ENCODE measurements at regions not wholly inside any gene's neighbourhood (a gene's known extent, or its start where the extent isn't known, plus 50 kb on each side); places are given as distances from the start of the nearest gene placed in this dataset.

DNA sequence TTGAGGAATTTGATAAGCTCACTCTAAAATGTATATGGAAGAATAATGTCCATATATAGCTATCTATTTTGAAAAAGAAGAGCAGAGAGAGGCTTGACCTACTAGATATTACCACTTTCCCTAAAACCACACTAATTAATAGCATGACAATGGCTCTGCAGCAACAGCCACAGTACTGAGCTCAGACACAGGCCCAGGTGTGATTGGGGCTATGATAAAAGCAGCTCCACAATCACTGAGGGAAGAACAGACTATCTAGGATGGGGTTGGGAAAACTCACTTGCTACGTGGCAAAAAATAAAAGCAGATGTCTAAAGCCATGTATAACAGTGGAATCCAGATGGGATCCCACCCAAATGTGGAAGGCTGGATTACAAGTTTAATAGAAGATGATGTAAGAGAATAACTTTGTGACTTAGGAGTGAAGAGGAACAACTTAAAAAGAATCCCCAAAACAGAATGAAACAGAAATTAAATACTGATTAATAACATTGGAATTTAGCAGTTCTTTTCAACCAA lies 80.8 kb upstream of the RAB4A start:
- peak in 1 of 2 donors; percentile 67 for ATAC-seq (ENCODE audit: low FRiP score in 2 of 2)

GRCh38 chr1:229191066-229191674 lies 79.7 kb upstream of the RAB4A start:
- Histone ChIP-seq H3K36me3 (no peaks in the 10 kb centered on the region), H3K4me1 (peaks cover 0 to 7% (median 1%) of the 10 kb centered on the region in 4 donors), H3K27ac (no peak overlapping the region), H3K9me3 (no peaks in the 10 kb centered on the region), H3K4me3 (no peak overlapping the region), H3K27me3 (no peaks in the 10 kb centered on the region)
- DNase-seq, result no peak
- TF ChIP-seq EP300 (IDR thresholded peaks at IDR 0.05), result no peak
- no peak for TF ChIP-seq POLR2A (IDR thresholded peaks at IDR 0.05)
- TF ChIP-seq POLR2AphosphoS5 (IDR thresholded peaks at IDR 0.05), result no peak
- no peak for TF ChIP-seq CTCF (IDR thresholded peaks at IDR 0.05)
- WGBS, 2 donors, result 64 to 78% methylated on average over 2 to 3 of the region's 3 CpGs
- no peak for ATAC-seq (ENCODE audit: low FRiP score in 2 of 2)

More for the DNA sequence above, 80.8 kb upstream of the RAB4A start:
- no peak for DNase-seq
- Histone ChIP-seq H3K27me3 (no peaks in the 10 kb centered on the region), H3K27ac (no peak overlapping the region), H3K4me1 (peaks cover 0 to 7% (median 1%) of the 10 kb centered on the region in 4 donors), H3K4me3 (no peak overlapping the region), H3K36me3 (no peaks in the 10 kb centered on the region), H3K9me3 (no peaks in the 10 kb centered on the region)
- WGBS, 2 donors, result 74 to 84% methylated on average over 1 of the region's 1 CpG
- TF ChIP-seq POLR2A (IDR thresholded peaks at IDR 0.05) (no peak), CTCF (IDR thresholded peaks at IDR 0.05) (no peak), POLR2AphosphoS5 (IDR thresholded peaks at IDR 0.05) (no peak), EP300 (IDR thresholded peaks at IDR 0.05) (no peak)

DNA sequence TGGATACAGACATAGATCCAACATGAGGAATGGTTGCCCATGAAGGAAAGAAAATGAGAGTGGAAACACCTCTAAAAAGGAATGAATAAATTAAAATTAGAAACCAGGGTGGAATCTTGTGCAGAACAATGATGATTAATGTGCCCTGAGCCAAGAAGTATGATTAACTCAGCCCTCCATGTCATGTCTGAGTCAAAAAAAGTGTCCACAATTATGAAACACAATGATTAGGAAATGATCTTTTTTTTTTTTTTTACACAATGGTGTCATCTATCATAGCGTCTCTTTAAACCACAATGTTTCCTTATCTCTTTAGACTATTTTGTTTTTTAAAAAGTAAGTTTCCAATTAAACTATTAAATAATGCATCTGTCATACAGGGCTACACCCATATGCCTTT lies 78.9 kb upstream of the RAB4A start:
- H3K4me1 ChIP-seq, result peaks cover 0 to 7% (median 1%) of the 10 kb centered on the region in 4 donors
- peak in 1 of 2 donors; percentile 80 for ATAC-seq (ENCODE audit: low FRiP score in 2 of 2)
- no peak for DNase-seq
- H3K27me3 ChIP-seq, result no peaks in the 10 kb centered on the region
- no peaks in the 10 kb centered on the region for H3K9me3 ChIP-seq
- whole genome bisulfite sequencing, 2 donors, result 25 to 26% methylated on average over 1 of the region's 1 CpG
- H3K36me3 ChIP-seq, result no peaks in the 10 kb centered on the region
- H3K27ac ChIP-seq, result no peak overlapping the region
- no peak overlapping the region for H3K4me3 ChIP-seq
- TF ChIP-seq EP300 (IDR thresholded peaks at IDR 0.05) (no peak), POLR2A (IDR thresholded peaks at IDR 0.05) (no peak), POLR2AphosphoS5 (IDR thresholded peaks at IDR 0.05) (no peak)

GRCh38 chr1:229192853-229193252 lies 78.1 kb upstream of the RAB4A start:
- no peak for TF ChIP-seq EP300 (IDR thresholded peaks at IDR 0.05)
- TF ChIP-seq POLR2AphosphoS5 (IDR thresholded peaks at IDR 0.05), result no peak
- TF ChIP-seq CTCF (IDR thresholded peaks at IDR 0.05), result no peak
- TF ChIP-seq POLR2A (IDR thresholded peaks at IDR 0.05), result no peak
- no peak overlapping the region for H3K4me3 ChIP-seq
- DNase-seq, result no peak
- no peaks in the 10 kb centered on the region for H3K27me3 ChIP-seq
- no peak for ATAC-seq (ENCODE audit: low FRiP score in 2 of 2)
- no peaks in the 10 kb centered on the region for H3K9me3 ChIP-seq
- 87 to 88% methylated on average over 4 of the region's 4 CpGs for WGBS, 2 donors
- H3K27ac ChIP-seq, result no peak overlapping the region
- H3K4me1 ChIP-seq, result peaks cover 0 to 7% (median 1%) of the 10 kb centered on the region in 4 donors
- no peaks in the 10 kb centered on the region for H3K36me3 ChIP-seq

DNA sequence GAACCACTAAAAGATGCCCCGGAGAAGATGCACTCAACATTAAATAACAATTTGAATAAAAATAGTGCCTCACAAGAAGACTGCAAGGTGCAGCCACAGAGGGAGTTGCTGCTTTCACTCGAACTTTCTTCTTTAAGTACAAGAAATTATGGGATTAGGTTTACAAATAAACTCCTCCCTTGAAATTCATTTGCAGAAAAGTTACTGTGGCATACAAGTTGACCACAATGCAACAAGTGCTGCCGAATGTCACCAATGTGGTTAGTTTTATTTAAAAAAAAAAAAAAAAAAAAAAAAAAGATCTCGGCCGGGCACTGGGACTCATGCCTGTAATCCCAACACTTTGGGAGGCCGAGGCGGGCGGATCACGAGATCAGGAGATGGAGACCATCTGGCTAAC lies 76.8 kb upstream of the RAB4A start:
- WGBS, 2 donors, result 90 to 92% methylated on average over 9 of the region's 9 CpGs

More for the DNA sequence above, 76.8 kb upstream of the RAB4A start:
- no peak for ATAC-seq (ENCODE audit: low FRiP score in 2 of 2)
- Histone ChIP-seq H3K4me3 (no peak overlapping the region), H3K4me1 (peaks cover 0 to 7% (median 1%) of the 10 kb centered on the region in 4 donors), H3K27ac (no peak overlapping the region), H3K9me3 (no peaks in the 10 kb centered on the region), H3K36me3 (no peaks in the 10 kb centered on the region), H3K27me3 (no peaks in the 10 kb centered on the region)
- TF ChIP-seq POLR2A (IDR thresholded peaks at IDR 0.05) (no peak), CTCF (IDR thresholded peaks at IDR 0.05) (no peak), POLR2AphosphoS5 (IDR thresholded peaks at IDR 0.05) (no peak), EP300 (IDR thresholded peaks at IDR 0.05) (no peak)
- no peak for DNase-seq

All from upper lobe of left lung (tissue), 6 donors.